Pulmonary artery endothelial cell (primary cell): ENCODE measurements at regions not wholly inside any gene's neighbourhood (a gene's known extent, or its start where the extent isn't known, plus 50 kb on each side); places are given as distances from the start of the nearest gene placed in this dataset.
A peak's percentile ranks its signal among the peaks of the same experiment; 100 is the strongest.

Experiments used
- DNase-seq: peaks from one replicate; pipeline ENCODE4 v3.0.0-alpha.2; 2011; ENCODE audit warnings: low read depth, low spot score

DNA sequence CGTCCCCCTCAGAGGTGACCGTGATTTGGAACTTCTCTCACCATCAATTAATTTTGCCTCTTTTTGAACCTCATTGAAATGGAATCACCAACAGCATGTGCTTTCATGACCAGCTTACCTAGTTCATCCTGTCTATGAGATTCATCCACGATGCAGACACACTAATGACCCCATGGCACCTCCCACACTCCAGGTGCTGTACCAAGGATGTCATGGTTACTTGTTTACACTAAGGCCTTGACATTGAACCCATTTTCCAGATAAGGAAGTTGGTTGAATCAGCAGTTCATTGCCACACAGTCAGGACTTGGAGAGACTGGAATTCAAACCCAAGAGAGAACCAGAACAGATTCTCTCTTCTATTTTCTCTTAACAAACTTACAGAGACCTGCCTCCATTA is 139.0 kb downstream of the ZFP36L2 start:
- DNase-seq = no peak

- peak; percentile 96 for DNase-seq
Observed at GRCh38 chr2:43086451-43087221, 139.8 kb downstream of the ZFP36L2 start.

GRCh38 chr2:43085929-43086328 is 140.5 kb downstream of the ZFP36L2 start:
- DNase-seq = no peak

DNA sequence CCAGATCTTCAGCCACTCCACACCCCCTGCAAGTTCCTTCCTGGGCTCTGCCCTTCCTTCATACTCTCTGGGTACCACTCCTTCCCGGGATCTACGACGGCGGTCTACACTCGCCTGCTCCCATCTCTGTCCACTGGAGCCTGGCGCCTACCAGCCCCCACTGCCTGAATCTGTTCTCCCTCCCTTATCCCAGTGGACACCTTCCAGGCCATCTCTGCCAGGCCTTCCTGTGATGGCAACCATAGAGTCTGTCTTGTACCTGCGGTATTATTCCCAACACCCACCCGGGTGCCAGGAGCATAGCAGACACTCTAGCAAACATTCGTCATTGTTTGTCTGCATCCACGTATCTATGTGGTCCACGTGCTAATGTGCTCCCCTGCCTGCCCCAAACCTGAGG is 140.9 kb downstream of the ZFP36L2 start:
- no peak for DNase-seq

GRCh38 chr2:43084699-43085091 is 141.7 kb downstream of the ZFP36L2 start:
- no peak for DNase-seq

GRCh38 chr2:43083710-43084698 is 142.4 kb downstream of the ZFP36L2 start:
- no peak for DNase-seq

DNA sequence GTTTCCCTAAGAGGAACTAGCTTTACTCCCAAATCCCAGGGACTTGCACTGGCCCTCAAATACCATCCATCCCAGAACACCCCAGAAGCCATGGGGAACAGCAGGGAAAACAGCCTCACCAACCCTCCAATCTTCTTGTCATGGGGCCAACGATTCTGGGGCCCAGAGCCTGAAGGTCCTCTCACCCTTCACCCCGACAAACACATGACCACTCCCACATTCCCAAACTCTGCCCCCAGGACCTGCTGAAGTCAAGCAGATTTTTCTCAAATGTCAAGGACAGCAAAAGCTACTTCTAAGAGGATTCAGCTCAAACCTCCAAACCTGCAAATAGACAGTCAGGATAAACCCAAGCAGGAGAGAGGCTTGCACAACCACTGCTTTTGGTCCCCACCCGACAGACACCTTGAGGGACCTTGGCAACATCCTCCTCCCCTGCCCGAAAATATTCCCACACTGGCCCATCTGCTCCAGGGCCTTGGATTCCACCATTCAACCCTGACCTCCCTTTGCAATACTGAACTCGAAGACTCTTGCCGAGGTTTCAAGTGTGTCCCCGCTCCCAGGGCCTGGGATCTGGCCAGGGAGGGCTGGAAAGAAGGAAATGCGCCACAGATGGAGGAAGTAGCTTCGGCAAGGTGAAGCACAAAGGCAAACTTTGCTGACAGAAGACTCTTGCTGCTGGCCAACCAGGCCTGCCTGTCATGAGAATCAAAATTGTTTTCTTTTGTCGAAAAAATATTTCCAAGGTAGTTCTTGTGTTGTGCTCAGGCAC is 143.3 kb downstream of the ZFP36L2 start:
- no peak for DNase-seq

GRCh38 chr2:43082111-43082894 is 144.1 kb downstream of the ZFP36L2 start:
- DNase-seq = no peak

- no peak for DNase-seq
Observed at GRCh38 chr2:43081131-43081765, 145.2 kb downstream of the ZFP36L2 start.

DNA sequence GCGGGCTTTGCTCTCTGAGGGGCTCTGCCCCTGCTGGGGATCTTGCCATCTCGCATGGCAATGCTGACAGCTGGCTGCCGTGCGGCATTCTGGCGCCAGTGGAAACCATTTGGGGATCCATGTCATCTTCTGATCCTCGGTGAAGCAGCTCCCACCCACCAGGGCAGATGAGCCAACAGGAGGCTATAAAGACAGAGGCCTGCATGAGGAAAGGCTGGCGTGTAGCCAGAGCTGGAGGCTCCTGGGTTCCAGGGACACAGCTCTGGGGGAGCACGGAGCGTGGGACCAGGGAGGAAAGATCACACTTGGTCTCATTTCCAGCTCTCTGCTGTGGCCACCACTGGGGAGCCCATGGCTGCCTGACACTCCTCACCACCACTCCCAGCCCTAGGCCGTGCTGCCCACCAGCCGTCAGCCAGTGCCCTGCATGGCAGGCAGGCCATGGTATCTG is 145.8 kb downstream of the ZFP36L2 start:
- no peak for DNase-seq

DNA sequence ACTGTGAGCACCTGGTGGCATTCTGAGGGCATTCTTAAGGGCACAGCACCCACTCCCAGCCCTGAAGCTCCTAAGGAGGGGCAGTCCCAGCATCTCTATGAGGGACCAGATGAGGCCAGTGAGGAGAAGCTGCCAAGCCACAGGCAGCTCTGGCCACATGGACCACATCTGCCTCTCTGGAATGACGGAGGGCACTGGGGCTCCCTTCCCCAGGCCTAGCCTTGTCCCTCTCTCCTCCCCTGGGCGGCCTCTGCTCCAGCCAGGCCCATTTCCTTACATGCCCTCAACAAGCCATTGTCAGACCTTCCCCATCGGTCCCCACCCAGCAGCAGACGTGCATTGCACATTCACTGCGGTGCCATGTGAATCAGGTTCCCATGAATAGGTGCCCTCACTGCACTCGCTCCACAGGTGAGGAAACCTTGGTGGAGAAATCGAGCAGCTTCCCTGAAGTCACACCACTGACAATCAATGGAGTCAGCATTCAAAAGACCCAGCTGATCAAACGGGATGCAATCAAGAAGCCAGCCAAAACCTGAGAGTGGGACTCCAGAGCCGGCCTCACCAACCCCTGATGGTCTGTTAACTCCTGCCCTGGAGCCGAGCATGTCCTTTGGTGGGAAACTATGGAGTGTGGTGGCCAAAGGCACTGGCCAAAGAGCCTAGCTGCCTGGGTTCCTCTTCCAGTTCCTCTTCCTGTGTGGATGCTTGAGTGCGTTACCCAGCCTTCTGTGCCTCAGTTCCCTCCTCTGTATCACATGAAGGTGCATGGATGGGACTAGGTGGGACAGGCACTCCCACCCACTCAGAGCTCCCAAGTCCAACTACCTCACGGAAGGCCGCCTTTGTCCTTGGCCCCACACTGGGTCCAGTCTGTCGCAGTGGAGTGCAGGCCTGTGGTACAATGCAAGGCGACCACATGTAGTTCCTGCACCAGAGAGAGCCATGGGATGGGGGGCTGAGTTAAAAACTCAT is 147.3 kb downstream of the ZFP36L2 start:
- DNase-seq = no peak

DNA sequence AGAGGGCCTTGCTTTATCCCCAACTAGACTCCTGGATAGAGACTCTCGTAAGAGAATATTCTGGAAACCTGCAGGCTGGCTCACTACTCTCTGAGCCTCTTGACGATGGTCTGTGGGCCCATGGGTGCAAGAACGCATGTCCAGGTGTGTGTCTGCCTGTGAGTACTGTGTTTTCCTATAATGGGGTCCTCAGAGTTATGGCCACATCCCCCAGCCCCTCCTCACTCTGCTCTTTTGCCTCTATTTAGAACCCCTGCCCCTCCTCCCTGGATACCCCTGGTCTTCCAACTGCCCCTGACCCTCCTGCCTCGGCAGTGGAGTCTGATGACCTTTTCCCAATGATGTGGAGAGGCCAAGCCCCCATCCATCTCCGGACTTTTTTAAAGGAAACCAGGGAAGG is 148.1 kb downstream of the ZFP36L2 start:
- DNase-seq = no peak

GRCh38 chr2:43077876-43078275 is 148.5 kb downstream of the ZFP36L2 start:
- no peak for DNase-seq

GRCh38 chr2:43076676-43077075 is 149.7 kb downstream of the ZFP36L2 start:
- no peak for DNase-seq

DNA sequence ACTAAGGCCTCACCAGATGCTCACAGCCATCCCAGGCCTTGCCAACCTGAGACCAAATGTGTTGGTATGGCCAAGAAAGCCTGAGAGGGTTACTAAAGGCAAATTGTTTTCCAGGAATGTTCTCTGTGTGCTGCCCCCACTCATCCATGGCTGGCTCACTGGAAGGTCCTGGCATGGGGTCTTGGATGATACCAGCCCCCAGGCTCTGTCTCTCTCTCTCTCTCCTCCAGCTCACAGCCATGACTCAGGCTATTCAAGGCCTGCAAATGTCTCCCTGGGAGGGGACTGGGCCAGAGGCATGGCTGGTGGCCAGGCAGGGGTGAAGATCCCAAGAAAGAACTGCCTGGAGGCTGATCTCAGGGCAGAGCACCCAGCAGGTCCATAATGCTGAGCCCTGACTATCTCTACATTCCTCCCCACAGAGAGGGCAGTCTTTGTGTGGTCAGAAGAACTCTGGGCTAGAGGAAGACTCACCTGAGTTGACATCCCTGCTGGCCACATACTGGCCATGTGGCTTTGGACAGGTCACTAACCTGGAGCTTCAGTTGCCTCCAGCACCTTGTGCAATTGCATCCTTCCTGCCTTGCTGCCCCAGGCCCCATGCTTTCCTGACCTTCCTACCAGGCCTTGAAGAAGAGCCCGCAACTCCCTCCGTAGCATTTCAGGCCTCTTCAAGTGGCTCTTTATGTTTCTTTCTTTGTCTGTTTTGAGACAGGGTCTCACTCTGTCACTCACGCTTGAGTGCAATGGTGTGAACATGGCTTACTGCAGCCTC is 150.4 kb downstream of the ZFP36L2 start:
- no peak for DNase-seq

GRCh38 chr2:43075054-43075593 is 151.3 kb downstream of the ZFP36L2 start:
- DNase-seq = peak; percentile 85

GRCh38 chr2:43074592-43075053 is 151.8 kb downstream of the ZFP36L2 start:
- DNase-seq = no peak

DNA sequence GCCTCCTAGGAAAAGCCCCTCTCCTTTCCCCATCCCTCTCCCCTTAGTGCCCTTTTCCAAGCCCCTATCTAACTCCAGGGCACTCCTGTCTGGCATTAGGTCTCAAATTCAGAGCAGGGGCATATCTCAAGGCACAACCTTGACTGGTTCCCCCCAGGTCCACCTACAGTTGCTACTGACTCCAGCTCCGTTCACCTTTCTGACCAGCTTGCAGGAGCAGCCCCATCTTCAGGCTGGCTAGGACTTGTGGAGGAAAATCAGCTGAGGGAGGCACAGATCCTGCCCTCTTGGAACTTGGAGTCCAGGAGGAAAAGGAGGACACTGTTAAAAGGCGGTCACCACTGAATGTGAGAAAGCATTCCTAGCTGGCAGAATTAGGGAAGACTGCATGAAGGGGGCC is 152.4 kb downstream of the ZFP36L2 start:
- DNase-seq = no peak
